ENCODE measurements at regions not wholly inside any gene's neighbourhood (a gene's known extent, or its start where the extent isn't known, plus 50 kb on each side); places are given as distances from the start of the nearest gene placed in this dataset.
A peak's percentile ranks its signal among the peaks of the same experiment; 100 is the strongest.
"Not testable (repeated sequence)": the region's sequence is repeated elsewhere in the genome, so short reads cannot be mapped to it uniquely, and the experiment has no call there.

- H3K36me3 ChIP-seq (ENCODE audit: control insufficient read depth, insufficient read depth, low read length); H3K4me1 ChIP-seq (ENCODE audit: control insufficient read depth, insufficient read depth, low read length); H3K27ac ChIP-seq (ENCODE audit: low read length); H3K27me3 ChIP-seq (ENCODE audit: control insufficient read depth, insufficient read depth, low read length); DNase-seq; H3K4me3 ChIP-seq (ENCODE audit: low read length): not testable (repeated sequence)
- peaks cover 11% of the 10 kb centered on the region for H3K9me3 ChIP-seq (ENCODE audit: control insufficient read depth, low read depth, low read length)
- WGBS (ENCODE audit: insufficient coverage, low lambda C conversion rate): no CpG with 5 or more reads among the region's 20 CpGs
These were observed 83.5 kb upstream of the TFPI start for GRCh38 chr2:187637771-187638170.

GRCh38 chr2:187638840-187639239, 84.6 kb upstream of the TFPI start:
- no CpG with 5 or more reads among the region's 1 CpG for WGBS (ENCODE audit: insufficient coverage, low lambda C conversion rate)
- no peaks in the 10 kb centered on the region for H3K27me3 ChIP-seq (ENCODE audit: control insufficient read depth, insufficient read depth, low read length)
- no peak for DNase-seq
- H3K36me3 ChIP-seq (ENCODE audit: control insufficient read depth, insufficient read depth, low read length): no peaks in the 10 kb centered on the region
- peaks cover 11% of the 10 kb centered on the region for H3K9me3 ChIP-seq (ENCODE audit: control insufficient read depth, low read depth, low read length)
- H3K4me1 ChIP-seq (ENCODE audit: control insufficient read depth, insufficient read depth, low read length): no peaks in the 10 kb centered on the region
- H3K4me3 ChIP-seq (ENCODE audit: low read length): no peak overlapping the region
- H3K27ac ChIP-seq (ENCODE audit: low read length): no peak overlapping the region

- DNase-seq: no peak
- Histone ChIP-seq H3K27ac (ENCODE audit: low read length) (no peak overlapping the region), H3K36me3 (ENCODE audit: control insufficient read depth, insufficient read depth, low read length) (no peaks in the 10 kb centered on the region), H3K4me3 (ENCODE audit: low read length) (no peak overlapping the region), H3K4me1 (ENCODE audit: control insufficient read depth, insufficient read depth, low read length) (no peaks in the 10 kb centered on the region), H3K9me3 (ENCODE audit: control insufficient read depth, low read depth, low read length) (peaks cover 11% of the 10 kb centered on the region), H3K27me3 (ENCODE audit: control insufficient read depth, insufficient read depth, low read length) (no peaks in the 10 kb centered on the region)
- 90% methylated on average over 2 of the region's 6 CpGs for WGBS (ENCODE audit: insufficient coverage, low lambda C conversion rate)
These were observed 86.8 kb upstream of the TFPI start for GRCh38 chr2:187640926-187641510.

GRCh38 chr2:187642498-187642897, 88.3 kb upstream of the TFPI start:
- no peak overlapping the region for H3K4me3 ChIP-seq (ENCODE audit: low read length)
- WGBS (ENCODE audit: insufficient coverage, low lambda C conversion rate): 86% methylated on average over 2 of the region's 4 CpGs
- DNase-seq: no peak
- H3K27ac ChIP-seq (ENCODE audit: low read length): no peak overlapping the region
- peaks cover 4% of the 10 kb centered on the region for H3K9me3 ChIP-seq (ENCODE audit: control insufficient read depth, low read depth, low read length)
- H3K27me3 ChIP-seq (ENCODE audit: control insufficient read depth, insufficient read depth, low read length): no peaks in the 10 kb centered on the region
- H3K4me1 ChIP-seq (ENCODE audit: control insufficient read depth, insufficient read depth, low read length): no peaks in the 10 kb centered on the region
- no peaks in the 10 kb centered on the region for H3K36me3 ChIP-seq (ENCODE audit: control insufficient read depth, insufficient read depth, low read length)

GRCh38 chr2:187644486-187644885, 90.3 kb upstream of the TFPI start:
- Histone ChIP-seq H3K27ac (ENCODE audit: low read length) (no peak overlapping the region), H3K9me3 (ENCODE audit: control insufficient read depth, low read depth, low read length) (no peaks in the 10 kb centered on the region), H3K4me1 (ENCODE audit: control insufficient read depth, insufficient read depth, low read length) (no peaks in the 10 kb centered on the region), H3K4me3 (ENCODE audit: low read length) (no peak overlapping the region), H3K36me3 (ENCODE audit: control insufficient read depth, insufficient read depth, low read length) (no peaks in the 10 kb centered on the region), H3K27me3 (ENCODE audit: control insufficient read depth, insufficient read depth, low read length) (no peaks in the 10 kb centered on the region)
- DNase-seq: no peak

GRCh38 chr2:187644981-187645380, 90.7 kb upstream of the TFPI start:
- H3K9me3 ChIP-seq (ENCODE audit: control insufficient read depth, low read depth, low read length): no peaks in the 10 kb centered on the region
- DNase-seq: no peak
- H3K4me3 ChIP-seq (ENCODE audit: low read length): no peak overlapping the region
- WGBS (ENCODE audit: insufficient coverage, low lambda C conversion rate): 67% methylated on average over 1 of the region's 1 CpG
- H3K36me3 ChIP-seq (ENCODE audit: control insufficient read depth, insufficient read depth, low read length): no peaks in the 10 kb centered on the region
- H3K27me3 ChIP-seq (ENCODE audit: control insufficient read depth, insufficient read depth, low read length): no peaks in the 10 kb centered on the region
- no peak overlapping the region for H3K27ac ChIP-seq (ENCODE audit: low read length)
- H3K4me1 ChIP-seq (ENCODE audit: control insufficient read depth, insufficient read depth, low read length): no peaks in the 10 kb centered on the region

GRCh38 chr2:187646556-187646955, 92.3 kb upstream of the TFPI start:
- no peak overlapping the region for H3K4me3 ChIP-seq (ENCODE audit: low read length)
- no CpG with 5 or more reads among the region's 1 CpG for WGBS (ENCODE audit: insufficient coverage, low lambda C conversion rate)
- no peaks in the 10 kb centered on the region for H3K9me3 ChIP-seq (ENCODE audit: control insufficient read depth, low read depth, low read length)
- no peaks in the 10 kb centered on the region for H3K36me3 ChIP-seq (ENCODE audit: control insufficient read depth, insufficient read depth, low read length)
- no peak for DNase-seq
- H3K4me1 ChIP-seq (ENCODE audit: control insufficient read depth, insufficient read depth, low read length): no peaks in the 10 kb centered on the region
- no peak overlapping the region for H3K27ac ChIP-seq (ENCODE audit: low read length)
- H3K27me3 ChIP-seq (ENCODE audit: control insufficient read depth, insufficient read depth, low read length): no peaks in the 10 kb centered on the region

GRCh38 chr2:187654535-187654934, 100.3 kb upstream of the TFPI start:
- Histone ChIP-seq H3K9me3 (ENCODE audit: control insufficient read depth, low read depth, low read length) (no peaks in the 10 kb centered on the region), H3K27ac (ENCODE audit: low read length) (no peak overlapping the region), H3K4me1 (ENCODE audit: control insufficient read depth, insufficient read depth, low read length) (no peaks in the 10 kb centered on the region), H3K36me3 (ENCODE audit: control insufficient read depth, insufficient read depth, low read length) (no peaks in the 10 kb centered on the region), H3K4me3 (ENCODE audit: low read length) (no peak overlapping the region), H3K27me3 (ENCODE audit: control insufficient read depth, insufficient read depth, low read length) (no peaks in the 10 kb centered on the region)
- 100% methylated on average over 2 of the region's 4 CpGs for WGBS (ENCODE audit: insufficient coverage, low lambda C conversion rate)
- peak in 1 of 2 donors; percentile 2 for DNase-seq

GRCh38 chr2:187655001-187655400, 100.8 kb upstream of the TFPI start:
- H3K9me3 ChIP-seq (ENCODE audit: control insufficient read depth, low read depth, low read length): no peaks in the 10 kb centered on the region
- H3K27ac ChIP-seq (ENCODE audit: low read length): no peak overlapping the region
- H3K36me3 ChIP-seq (ENCODE audit: control insufficient read depth, insufficient read depth, low read length): no peaks in the 10 kb centered on the region
- DNase-seq: no peak
- 100% methylated on average over 2 of the region's 9 CpGs for WGBS (ENCODE audit: insufficient coverage, low lambda C conversion rate)
- no peak overlapping the region for H3K4me3 ChIP-seq (ENCODE audit: low read length)
- H3K4me1 ChIP-seq (ENCODE audit: control insufficient read depth, insufficient read depth, low read length): no peaks in the 10 kb centered on the region
- no peaks in the 10 kb centered on the region for H3K27me3 ChIP-seq (ENCODE audit: control insufficient read depth, insufficient read depth, low read length)

- H3K27ac ChIP-seq (ENCODE audit: low read length): no peak overlapping the region
- no peaks in the 10 kb centered on the region for H3K36me3 ChIP-seq (ENCODE audit: control insufficient read depth, insufficient read depth, low read length)
- no peak overlapping the region for H3K4me3 ChIP-seq (ENCODE audit: low read length)
- H3K4me1 ChIP-seq (ENCODE audit: control insufficient read depth, insufficient read depth, low read length): no peaks in the 10 kb centered on the region
- 84% methylated on average over 3 of the region's 4 CpGs for WGBS (ENCODE audit: insufficient coverage, low lambda C conversion rate)
- DNase-seq: no peak
- H3K27me3 ChIP-seq (ENCODE audit: control insufficient read depth, insufficient read depth, low read length): no peaks in the 10 kb centered on the region
- H3K9me3 ChIP-seq (ENCODE audit: control insufficient read depth, low read depth, low read length): no peaks in the 10 kb centered on the region
These were observed 101.9 kb upstream of the TFPI start for GRCh38 chr2:187656123-187656522.

GRCh38 chr2:187658952-187659525, 104.8 kb upstream of the TFPI start:
- no peak for DNase-seq
- Histone ChIP-seq H3K36me3 (ENCODE audit: control insufficient read depth, insufficient read depth, low read length) (no peaks in the 10 kb centered on the region), H3K27ac (ENCODE audit: low read length) (no peak overlapping the region), H3K4me3 (ENCODE audit: low read length) (no peak overlapping the region), H3K4me1 (ENCODE audit: control insufficient read depth, insufficient read depth, low read length) (no peaks in the 10 kb centered on the region), H3K27me3 (ENCODE audit: control insufficient read depth, insufficient read depth, low read length) (no peaks in the 10 kb centered on the region), H3K9me3 (ENCODE audit: control insufficient read depth, low read depth, low read length) (no peaks in the 10 kb centered on the region)
- WGBS (ENCODE audit: insufficient coverage, low lambda C conversion rate): no CpG with 5 or more reads among the region's 5 CpGs
